ENCODE measurements at regions not wholly inside any gene's neighbourhood (a gene's known extent, or its start where the extent isn't known, plus 50 kb on each side); places are given as distances from the start of the nearest gene placed in this dataset.

DNA sequence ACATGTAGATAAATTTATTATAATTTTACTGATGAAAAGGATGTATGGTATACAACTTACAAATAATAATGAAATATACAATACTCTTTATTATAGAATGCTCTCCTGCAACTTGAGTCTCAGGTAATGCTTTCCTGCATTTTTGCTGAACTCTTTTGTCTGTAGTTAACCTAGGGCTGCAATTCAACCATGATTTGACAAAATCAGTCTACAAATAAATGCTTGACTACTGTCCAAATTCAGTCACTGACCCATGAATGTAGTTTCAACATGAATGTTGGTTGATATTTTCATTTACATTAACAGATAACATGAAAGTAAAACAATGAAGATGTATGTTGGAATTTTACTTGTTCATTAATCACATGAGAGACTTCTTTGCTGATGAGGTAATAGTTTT lies 320.9 kb downstream of the ZSWIM6 start:
- DNase-seq (ENCODE audit: low read depth in 2 of 2) = no peak

DNA sequence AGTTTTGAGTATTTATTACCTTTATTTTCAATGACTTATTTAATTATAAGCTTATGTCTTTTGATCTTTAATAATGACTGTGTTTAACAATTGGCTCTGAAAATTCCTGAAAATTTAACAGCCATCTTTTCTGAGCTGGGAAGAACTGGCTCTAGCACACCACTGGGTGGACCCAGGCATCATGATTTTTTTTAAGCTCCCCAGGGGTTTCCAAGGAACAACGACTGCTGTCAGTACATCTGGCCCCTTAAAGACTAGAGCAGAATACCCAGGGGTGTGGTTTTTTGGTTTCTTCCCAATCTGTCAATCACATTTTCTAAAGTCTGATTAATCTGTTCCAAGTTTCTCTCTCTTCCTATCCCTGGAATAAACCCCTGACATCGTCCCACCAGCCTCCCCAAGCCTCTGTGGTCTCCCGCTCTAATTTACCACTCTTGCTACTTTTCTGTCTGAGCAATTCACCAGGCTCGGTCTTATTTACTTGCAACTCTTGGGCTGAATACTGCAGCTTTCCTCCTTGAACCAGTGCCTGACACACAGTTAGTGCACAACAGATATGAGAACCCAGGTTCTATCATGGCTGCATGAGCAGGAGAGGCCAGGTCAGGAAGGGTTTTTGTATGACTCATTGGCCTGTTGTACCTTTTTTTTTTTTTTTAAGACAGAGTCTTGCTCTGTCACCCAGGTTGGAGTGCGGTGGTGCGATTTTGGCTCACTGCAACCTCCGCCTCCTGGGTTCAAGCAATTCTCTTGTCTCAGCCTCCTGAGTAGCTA lies 321.9 kb downstream of the ZSWIM6 start:
- DNase-seq (ENCODE audit: low read depth in 2 of 2) = no peak

DNA sequence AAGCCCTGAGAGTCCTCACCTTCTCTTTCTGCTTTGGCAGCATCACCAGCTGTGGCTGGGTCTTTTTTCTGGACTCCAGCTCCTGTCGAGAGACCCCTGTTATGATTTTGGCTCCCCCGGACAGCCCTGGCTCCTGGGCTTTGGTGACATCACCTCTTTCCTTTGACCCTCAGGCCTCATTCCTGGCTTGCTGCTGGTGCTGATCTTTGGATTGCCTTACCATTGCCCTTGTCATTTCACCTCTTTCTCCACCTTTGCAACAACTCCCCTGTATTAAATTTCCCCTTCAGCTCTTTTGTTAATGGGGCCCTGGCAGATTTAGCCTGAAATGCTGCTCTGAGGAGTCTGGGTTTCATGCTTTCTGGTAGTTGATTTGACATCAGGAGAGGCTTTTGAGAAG lies 322.8 kb downstream of the ZSWIM6 start:
- no peak for DNase-seq (ENCODE audit: low read depth in 2 of 2)

DNA sequence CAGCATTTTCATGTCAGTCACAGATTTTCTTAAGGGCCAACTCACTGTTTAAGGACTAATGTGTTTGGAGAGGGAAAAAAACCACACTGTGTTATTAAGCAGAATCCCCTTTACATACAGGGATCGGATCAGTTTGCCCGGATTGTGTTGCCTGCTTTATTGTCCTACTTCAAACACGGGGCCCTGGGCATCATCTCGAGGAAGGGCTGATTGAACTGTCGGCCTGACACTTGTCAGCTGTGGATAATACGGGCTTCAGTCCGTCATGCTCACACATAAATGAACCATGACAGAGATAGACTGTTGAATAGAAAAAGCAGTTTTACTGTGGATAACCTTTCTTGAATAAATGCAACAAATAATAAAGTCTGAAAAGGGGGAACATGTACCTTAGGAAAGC lies 325.0 kb downstream of the ZSWIM6 start:
- DNase-seq (ENCODE audit: low read depth in 2 of 2) = no peak

DNA sequence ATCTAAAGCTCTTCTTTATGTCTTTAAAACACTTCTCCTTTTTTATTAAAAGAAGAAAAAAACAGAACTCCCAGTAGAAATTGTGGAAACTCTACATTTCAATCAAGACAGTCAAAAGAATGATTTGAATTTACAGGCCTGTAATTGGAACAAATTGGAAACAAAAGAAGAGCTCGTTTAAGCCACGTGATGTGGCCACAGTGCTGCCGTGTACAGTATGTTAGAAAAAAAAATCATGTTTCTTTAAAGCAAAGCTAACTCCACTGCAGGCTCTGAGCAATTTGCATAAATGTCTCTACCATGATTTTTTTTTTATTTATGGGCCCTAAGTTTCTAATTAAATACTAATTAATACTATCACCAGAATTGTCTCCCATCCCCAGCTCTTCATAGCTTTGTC lies 325.6 kb downstream of the ZSWIM6 start:
- DNase-seq (ENCODE audit: low read depth in 2 of 2) = no peak

DNA sequence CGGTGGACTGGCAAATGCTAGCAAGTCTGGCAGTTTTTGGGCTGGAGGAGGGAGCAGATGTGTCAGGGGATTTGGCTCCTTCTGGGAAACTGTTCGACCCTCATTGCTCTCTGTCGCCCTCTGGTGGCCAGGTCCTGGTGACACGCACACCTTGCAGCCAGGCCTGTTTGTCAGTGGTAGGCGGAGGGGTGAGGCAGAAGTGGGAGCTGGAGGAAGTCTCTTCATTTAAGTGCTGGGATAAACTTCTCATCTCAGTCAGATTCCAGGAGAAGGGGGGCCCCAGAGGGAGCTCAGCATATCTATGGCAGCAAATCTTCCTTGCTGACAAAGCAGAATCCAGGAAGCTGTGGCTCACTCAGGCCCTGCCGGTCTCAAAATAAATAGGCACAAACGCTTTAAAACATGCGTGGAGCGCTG lies 326.5 kb downstream of the ZSWIM6 start:
- peak; percentile 77 to 85 for DNase-seq (ENCODE audit: low read depth in 2 of 2)

DNA sequence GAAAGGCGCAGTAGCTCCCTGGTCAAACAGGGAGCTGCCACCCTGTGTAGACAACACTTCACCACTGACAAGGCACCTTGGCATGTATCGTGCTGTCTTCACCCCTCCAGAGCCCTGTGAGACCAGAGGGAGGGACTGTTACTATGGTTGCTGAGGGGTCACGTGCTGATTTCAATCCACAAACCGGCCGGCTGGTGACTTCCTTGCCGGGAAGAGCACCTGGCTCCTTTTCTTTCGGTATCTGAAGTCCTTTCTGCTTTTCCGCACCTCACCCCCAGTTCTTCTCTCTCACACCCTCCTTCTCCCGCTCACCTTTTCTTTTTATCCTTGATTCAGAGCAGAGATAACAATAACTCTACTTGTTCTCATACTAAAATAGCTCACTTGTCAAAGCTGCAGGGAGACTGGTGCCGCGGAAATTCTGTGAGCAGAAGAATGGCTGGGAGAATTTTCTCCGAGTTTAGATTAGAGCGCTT lies 327.2 kb downstream of the ZSWIM6 start:
- no peak for DNase-seq (ENCODE audit: low read depth in 2 of 2)

DNA sequence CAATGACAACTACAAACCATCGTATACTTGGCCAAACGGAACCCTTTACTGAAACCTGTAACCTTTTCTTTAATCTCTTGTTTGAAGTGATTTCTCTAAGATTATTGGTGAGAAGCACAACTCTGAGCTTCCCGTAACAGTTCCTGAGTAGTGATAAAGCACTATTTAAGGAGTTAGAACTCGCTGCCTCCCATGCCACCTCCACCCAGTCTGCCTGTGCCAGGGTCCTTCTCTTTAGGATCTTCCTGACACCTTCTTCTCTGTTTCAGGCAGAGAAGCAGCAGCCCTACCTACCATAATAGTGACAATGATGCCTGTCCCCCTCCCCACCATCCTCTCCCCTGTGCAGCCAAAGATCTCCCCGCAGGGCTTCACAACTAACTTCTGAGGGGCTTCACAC lies 330.6 kb downstream of the ZSWIM6 start:
- no peak for DNase-seq (ENCODE audit: low read depth in 2 of 2)

DNA sequence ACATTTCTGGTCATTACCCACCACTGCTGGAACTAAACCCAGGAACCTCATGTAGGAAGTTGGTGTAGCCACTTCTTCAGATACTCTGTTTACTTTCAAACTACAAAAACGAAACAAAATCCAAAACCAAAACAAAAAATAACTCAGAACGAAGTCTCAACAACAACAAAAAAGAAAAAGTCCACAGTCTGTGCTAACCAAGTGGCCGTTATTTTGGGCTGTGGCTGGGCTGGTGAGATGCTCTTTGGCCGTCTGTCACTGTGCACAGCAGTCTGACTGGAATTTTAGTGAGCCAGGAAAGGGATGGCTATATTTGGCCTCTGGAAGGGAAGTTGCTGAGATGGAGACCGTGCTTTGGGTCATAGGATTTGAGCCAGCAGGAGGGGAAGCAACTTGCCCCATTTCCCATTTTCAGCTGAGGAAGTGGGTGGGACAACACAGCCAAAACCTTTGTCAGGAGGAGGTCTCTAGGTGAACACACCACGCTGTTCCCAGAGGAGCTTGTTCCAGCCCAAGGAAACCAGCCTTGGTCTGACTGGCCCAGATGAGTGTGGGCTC lies 334.1 kb downstream of the ZSWIM6 start:
- DNase-seq (ENCODE audit: low read depth in 2 of 2) = no peak

DNA sequence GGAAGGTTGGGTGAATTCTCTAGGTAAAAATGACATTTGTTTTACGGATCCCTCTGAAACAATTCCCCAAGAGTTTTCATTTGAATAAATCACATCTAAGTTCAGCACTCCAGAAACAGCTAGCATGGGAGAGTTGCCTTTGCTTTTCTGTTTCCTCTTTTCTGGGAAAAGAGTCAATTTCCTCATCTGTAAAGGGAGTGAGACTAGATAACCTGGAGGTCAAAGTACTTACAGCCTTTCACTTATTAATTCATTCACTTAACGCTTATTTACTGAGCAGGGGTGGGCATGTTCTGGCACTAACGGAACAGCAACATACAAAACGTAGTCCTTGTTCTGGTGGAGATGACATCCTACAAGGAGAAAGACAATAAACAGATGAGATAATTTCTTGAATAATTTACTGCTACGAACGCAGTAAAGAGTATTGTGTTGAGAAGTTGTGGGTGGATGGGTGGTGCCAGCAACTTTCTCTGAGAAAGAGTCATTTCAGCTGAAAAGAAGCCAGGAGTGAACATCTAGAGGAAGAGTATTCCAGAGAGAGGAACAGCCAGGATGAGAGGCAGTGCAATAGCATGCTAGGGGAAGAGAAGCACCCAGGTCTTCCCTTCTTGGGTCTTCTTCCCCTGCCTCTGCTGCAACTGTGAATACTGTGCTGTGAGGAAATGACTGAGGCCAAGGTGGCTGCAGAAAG lies 335.6 kb downstream of the ZSWIM6 start:
- no peak for DNase-seq (ENCODE audit: low read depth in 2 of 2)

DNA sequence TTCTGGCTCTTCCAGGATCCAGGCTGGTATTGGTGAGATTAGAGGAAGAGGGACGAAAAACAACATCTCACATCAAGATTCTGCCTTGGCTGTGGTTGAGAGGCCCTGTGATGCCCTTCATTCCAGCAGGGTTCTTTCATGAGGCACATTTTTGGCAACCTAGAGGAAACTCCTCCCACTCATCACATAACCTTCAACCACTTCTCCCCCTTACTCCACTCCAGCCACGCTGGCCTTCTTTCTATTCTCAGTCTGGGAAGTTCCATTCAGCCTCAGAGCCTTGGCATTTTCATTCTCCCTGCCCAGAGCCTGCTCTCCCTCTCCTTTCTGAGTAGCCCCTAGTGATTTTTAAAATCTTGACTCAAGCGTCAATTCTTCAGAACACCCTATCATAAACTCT lies 337.5 kb downstream of the ZSWIM6 start:
- no peak for DNase-seq (ENCODE audit: low read depth in 2 of 2)

DNA sequence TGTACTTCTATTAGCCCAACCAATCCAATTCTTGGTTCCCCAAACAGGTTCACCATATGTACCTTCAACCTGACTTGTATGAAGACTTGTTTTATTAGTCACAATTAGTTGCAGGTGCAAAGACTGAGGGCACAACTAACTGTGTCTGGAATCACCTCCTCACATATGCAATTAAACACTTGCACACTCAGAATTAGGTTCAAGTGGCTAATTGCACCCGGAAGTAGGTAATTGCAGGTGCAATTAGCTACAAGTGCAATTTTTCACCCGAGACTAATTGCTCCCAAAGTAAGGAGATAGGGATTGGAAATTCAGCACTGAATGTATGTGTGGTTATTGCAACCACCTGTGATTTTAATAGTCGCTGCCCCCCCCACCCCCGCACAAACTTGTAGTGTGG lies 338.9 kb downstream of the ZSWIM6 start:
- no peak for DNase-seq (ENCODE audit: low read depth in 2 of 2)

DNA sequence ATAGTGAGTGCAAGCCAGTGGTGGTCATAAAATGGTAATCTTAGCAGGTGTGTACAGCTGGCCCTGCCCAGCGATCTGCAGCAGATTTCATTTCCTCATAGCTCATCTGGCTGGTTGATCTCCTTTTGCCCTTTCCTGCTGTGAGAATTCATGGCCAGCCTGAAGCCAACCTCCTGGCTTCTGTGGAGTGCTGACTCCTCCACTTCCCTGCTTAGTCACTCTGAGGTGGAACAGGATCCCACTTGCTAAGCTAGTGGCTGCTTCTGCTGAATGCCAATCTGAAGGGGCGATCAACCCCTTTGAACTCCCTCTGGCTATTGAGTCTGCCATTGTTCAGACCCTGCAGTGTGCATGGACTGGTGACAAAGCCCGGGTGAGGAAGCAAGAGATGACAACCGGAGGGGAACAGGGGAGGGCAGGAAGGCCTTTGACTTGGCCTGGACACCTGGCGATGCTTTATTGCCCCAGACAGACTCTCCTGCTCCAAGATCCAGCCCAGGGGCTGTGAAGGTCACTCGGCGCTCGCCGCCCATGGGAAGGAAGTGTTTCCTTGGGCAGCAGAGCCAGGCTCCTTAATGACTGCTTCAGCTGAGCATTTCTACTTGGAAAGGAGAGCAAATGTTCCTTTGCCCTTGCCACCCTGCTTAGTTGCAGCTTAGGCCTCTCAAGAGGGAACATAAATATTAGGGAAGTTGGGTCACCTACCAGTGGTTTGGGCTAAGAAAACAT lies 341.1 kb downstream of the ZSWIM6 start:
- DNase-seq (ENCODE audit: low read depth in 2 of 2) = no peak

DNA sequence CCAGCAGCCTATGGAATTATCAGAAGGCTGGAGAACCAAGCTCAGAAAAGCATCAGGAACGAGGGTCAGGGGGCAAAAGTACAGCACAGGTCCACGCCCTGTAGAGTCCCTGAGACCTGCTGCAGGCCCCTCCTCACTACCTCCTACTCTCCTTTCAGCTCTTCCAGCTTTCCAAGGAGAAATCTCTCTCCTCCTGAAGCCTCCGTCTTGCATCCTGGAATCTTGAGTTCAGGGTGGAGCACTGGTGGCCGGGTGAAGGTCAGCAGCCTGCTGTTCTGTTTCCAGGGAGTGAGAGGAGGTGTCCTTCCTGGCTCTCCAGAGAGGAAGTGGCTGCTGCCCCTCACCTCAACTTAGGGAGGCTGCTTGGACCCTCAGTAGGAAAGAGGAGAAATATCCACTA lies 342.3 kb downstream of the ZSWIM6 start:
- DNase-seq (ENCODE audit: low read depth in 2 of 2) = no peak

DNA sequence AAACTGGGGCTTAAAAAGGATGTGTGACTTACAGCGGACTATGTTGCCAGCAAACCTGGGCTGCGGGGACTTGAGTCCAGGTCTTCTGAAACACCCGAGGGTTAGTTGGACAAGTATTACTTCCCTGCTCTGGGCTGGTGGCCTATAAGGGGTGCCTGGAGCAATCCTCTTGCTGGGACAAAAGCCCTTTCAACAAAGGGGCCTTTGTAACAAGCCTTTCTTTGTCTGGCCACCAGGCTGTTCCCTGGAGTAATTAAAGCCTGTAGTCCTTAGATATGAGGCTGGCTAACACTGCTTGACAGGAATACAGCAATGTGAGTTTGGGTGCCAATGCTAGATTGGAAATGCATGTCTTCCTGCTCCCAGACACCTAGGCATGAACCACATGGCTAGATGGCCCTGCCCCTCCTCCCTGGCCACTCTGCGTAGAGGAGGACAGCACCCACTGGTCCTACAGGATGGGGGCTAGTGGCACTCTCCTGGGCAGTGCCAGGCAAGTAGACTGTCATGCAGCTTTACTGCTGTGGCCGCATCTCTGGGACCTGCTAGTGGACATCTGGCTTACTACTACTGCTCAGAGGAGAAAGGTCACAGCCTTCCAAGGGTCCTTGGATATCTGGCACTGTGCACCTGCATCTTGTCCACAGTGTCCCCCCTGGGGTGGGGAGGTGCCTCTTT lies 343.1 kb downstream of the ZSWIM6 start:
- DNase-seq (ENCODE audit: low read depth in 2 of 2) = no peak

DNA sequence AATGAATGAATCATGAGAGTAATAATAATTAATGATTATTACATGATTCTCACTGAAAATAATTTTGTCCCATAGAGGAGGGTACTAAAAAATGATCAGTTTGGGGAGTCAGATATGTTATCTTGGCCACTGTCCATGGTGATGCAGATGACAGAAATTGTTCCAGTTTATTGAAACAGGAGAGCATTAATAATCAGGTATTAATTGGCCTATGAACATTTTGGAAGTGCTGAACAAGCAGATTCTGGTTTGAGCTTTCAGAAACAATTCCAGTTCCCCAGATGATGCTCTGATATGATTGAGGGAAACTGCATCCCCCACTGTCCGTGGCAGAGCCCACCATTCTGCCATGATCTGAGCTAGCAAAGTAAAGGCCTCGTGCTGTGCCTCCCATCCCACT lies 345.2 kb downstream of the ZSWIM6 start:
- no peak for DNase-seq (ENCODE audit: low read depth in 2 of 2)

DNA sequence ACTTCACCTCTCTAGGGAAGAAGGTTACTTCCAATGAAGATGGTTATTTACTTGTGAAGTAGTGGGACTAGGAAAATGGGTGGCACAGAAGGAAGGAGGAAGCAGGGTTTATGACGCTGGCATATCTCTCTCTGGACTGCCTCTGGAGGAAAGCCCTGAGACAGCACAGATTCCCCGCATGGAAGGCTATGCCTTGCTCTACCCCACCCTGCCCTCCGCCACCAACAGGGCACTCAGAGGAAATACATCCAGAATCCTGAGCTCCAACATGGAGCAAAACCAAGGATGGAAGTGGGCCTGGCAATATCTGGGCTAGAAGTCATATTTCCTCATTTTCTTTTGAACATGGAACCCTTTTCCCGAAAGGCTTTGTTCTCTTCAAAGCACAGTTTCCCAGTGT lies 346.9 kb downstream of the ZSWIM6 start:
- DNase-seq (ENCODE audit: low read depth in 2 of 2) = no peak

DNA sequence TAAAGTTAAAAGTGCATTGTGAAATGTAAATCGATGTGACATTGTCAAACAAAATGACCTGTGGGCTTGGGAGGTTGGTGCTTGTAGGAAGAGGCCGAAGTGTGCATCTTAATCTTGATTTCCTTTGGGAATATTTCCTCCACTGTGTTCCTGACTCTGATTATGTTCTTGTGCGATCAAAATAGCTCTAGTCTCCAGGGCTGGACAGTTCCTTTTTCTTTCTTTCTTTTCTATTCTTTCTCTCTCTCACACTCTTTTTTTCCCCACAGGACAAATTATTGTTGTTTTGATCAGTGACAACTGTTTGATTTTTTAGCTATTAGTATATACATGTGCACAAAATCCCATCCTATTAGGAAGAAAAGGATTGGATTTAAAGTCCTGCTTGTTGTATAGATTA lies 347.5 kb downstream of the ZSWIM6 start:
- DNase-seq (ENCODE audit: low read depth in 2 of 2) = no peak

DNA sequence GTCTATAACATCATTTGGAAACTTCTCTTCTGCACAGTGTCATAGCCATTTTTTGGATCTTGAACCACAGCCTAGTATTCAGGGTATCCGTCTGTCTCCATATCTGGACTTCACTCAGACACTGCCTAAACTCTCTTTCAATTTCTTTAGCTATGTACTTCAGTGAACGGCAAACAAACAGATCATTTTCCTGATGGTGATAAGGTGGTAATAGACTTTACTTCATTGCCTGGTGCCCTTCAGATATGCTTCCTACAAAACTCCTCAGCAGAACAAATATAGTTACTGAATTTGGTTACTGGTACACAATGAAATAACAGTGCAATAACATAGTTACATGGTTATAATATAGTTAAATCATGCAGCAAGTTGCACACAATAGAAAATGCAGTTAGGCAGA lies 348.2 kb downstream of the ZSWIM6 start:
- DNase-seq (ENCODE audit: low read depth in 2 of 2) = no peak

DNA sequence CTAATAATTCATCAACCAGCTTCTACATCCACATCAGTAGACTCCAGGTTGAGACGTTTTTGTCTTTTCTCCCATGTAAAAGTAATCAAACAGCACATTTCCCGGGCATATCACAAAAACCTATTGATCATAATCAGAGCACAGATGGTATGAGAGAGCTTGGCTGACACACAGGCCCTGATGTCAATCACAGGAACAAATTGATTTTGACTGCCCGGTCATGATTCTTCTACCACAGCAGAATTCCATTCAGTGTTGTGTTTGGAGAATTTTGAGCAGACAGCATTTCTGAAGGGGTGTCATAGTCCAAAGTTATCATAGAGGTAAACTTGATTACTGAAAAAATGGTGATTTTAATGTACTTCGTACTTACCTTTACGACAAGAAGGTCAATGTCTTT lies 351.1 kb downstream of the ZSWIM6 start:
- DNase-seq (ENCODE audit: low read depth in 2 of 2) = no peak

DNA sequence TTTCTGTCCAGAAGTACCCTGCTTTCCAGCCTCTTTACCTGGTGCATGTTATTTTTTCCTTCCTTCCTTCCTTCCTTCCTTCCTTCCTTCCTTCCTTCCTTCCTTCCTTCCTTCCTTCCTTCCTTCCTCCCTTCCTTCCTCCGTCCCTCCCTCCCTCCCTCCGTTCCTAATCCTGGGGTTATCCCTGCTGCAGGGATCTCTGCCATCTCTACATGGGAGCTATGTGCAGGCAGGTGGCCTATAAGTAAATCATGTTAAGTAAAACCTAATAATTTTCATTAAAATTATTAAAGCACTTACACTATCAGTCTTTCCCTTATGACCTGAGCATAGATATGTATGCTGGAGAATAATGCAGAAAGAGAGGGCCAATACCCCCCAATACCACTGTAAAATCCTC lies 351.9 kb downstream of the ZSWIM6 start:
- DNase-seq (ENCODE audit: low read depth in 2 of 2) = no peak
